ENCODE measurements at regions not wholly inside any gene's neighbourhood (a gene's known extent, or its start where the extent isn't known, plus 50 kb on each side); places are given as distances from the start of the nearest gene placed in this dataset.
A peak's percentile ranks its signal among the peaks of the same experiment; 100 is the strongest.

DNA sequence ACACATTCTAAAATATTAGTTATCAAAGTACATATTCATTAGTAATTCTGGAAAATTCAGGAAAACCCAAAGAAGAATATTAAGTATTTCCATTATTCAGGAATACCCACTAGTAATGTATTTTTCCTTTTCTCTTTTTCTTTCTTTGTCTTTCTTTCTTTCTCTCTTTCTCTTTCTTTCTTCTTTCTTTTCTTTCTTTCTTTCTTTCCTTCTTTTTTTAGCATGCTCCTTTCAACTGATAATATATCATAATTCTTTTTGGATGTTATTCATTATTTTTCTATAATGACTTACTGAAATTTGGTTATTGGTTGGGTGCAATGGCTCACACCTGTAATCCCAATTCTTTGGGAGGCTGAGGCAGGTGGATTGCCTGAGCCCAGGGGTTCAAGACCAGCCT, 175.6 kb upstream of the RAB4A start:
- intact Hi-C loops (cut with DNase I) = no loop called here
- TF ChIP-seq POLR2AphosphoS5 (IDR thresholded peaks at IDR 0.05) = no peak
- TF ChIP-seq, protein P1, sequence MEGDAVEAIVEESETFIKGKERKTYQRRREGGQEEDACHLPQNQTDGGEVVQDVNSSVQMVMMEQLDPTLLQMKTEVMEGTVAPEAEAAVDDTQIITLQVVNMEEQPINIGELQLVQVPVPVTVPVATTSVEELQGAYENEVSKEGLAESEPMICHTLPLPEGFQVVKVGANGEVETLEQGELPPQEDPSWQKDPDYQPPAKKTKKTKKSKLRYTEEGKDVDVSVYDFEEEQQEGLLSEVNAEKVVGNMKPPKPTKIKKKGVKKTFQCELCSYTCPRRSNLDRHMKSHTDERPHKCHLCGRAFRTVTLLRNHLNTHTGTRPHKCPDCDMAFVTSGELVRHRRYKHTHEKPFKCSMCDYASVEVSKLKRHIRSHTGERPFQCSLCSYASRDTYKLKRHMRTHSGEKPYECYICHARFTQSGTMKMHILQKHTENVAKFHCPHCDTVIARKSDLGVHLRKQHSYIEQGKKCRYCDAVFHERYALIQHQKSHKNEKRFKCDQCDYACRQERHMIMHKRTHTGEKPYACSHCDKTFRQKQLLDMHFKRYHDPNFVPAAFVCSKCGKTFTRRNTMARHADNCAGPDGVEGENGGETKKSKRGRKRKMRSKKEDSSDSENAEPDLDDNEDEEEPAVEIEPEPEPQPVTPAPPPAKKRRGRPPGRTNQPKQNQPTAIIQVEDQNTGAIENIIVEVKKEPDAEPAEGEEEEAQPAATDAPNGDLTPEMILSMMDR (IDR thresholded peaks at IDR 0.05) = no peak
- no peak for TF ChIP-seq POLR2A (IDR thresholded peaks at IDR 0.05)
- Histone ChIP-seq H3K4me3 (no peak overlapping the region), H3K27me3 (replicated peaks; ENCODE audit: insufficient read depth) (no peaks in the 10 kb centered on the region), H3K9me3 (no peaks in the 10 kb centered on the region), H3K27ac (peak overlapping the region in 1 of 2 donors; percentile 13), H3K36me3 (no peaks in the 10 kb centered on the region), H3K4me1 (replicated peaks) (peaks cover 18% of the 10 kb centered on the region)
- no peak for DNase-seq (ENCODE audit: low spot score)

DNA sequence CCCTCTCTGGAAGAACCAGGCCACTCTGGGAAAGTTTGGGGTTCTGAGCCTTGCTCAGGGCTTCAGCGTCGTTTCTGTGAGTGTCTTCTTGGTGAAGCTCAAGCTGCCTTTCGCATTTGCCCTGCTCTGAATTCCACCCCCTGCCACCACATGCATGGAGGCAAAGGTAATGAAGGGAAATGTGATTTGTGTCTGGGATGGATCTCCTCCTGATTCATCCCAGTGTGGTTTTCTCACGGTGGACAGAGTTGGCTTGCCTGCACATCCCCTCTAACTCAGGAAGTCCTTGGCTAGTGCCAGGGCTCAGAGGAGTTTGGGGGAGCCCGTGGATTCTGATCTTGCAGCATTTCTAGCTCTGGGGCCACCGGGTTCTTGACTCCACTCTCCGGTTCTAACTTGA, 173.6 kb upstream of the RAB4A start:
- Histone ChIP-seq H3K36me3 (no peaks in the 10 kb centered on the region), H3K27me3 (replicated peaks; ENCODE audit: insufficient read depth) (no peaks in the 10 kb centered on the region), H3K9me3 (no peaks in the 10 kb centered on the region), H3K4me3 (no peak overlapping the region), H3K27ac (no peak overlapping the region), H3K4me1 (replicated peaks) (peaks cover 13% of the 10 kb centered on the region)
- 91% methylated on average over 7 of the region's 7 CpGs for WGBS
- DNase-seq (ENCODE audit: low spot score) = no peak
- intact Hi-C loops (cut with DNase I) = no loop called here
- no peak for TF ChIP-seq POLR2A (IDR thresholded peaks at IDR 0.05)
- TF ChIP-seq POLR2AphosphoS5 (IDR thresholded peaks at IDR 0.05) = no peak
- TF ChIP-seq, protein P1 (IDR thresholded peaks at IDR 0.05) = no peak

DNA sequence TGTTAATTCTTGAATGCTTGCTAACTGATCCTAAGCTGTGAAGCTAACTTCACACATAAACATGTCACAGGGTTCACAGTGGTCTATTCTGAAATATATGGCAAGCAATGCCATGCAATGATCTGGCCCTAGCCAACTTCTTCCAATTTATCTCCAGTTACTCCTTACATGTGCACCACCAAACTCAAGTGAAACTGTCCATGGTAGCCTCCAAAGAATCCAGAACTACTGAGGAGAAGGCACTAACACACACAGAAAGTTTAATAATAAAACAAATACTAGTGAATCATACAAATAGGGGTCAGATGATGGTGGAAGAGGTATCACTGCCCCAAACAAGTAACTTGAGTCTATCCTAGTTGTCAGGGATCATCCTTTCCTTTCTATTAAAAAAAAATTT, 172.6 kb upstream of the RAB4A start:
- Histone ChIP-seq H3K4me3 (no peak overlapping the region), H3K9me3 (no peaks in the 10 kb centered on the region), H3K27me3 (replicated peaks; ENCODE audit: insufficient read depth) (no peaks in the 10 kb centered on the region), H3K4me1 (replicated peaks) (peaks cover 6% of the 10 kb centered on the region), H3K36me3 (no peaks in the 10 kb centered on the region), H3K27ac (no peak overlapping the region)
- intact Hi-C loops (cut with DNase I) = no loop called here
- no peak for DNase-seq (ENCODE audit: low spot score)
- TF ChIP-seq POLR2AphosphoS5 (IDR thresholded peaks at IDR 0.05) = no peak
- no peak for TF ChIP-seq POLR2A (IDR thresholded peaks at IDR 0.05)
- TF ChIP-seq, protein P1 (IDR thresholded peaks at IDR 0.05) = no peak

DNA sequence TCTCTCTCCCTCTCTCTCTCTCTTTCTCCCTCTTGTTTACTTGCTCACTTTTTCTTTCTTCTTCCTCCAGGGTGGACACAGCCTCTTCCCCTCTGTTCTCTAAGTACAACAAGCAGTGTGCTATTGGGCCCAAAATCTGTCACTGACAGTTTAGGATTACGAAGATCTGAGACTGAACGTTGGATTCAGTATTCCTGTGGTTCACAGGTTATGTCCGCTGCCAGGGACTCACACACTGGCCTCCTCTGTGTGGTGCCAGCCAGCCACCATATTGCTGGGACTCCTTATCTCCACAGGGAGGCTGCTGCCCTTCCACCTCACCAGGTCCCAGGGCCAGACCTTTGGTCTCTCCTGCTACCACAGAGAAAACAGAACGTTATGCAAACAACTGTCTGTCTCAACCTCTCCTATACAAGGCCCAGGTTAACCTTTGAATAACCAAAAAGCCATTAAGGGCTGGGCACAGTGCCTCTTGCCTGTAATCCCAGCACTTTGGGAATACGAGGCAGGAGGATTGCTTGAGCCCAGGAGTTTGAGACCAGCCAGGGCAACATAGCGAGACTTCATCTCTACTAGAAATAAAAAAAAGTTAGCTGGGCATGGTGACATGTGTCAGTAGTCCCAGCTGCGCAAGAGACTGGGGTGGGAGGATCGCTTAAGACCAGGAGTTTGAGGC, 171.9 kb upstream of the RAB4A start:
- Histone ChIP-seq H3K4me3 (no peak overlapping the region), H3K9me3 (no peaks in the 10 kb centered on the region), H3K27ac (no peak overlapping the region), H3K27me3 (replicated peaks; ENCODE audit: insufficient read depth) (no peaks in the 10 kb centered on the region), H3K36me3 (no peaks in the 10 kb centered on the region), H3K4me1 (replicated peaks) (peaks cover 1% of the 10 kb centered on the region)
- 74% methylated on average over 8 of the region's 8 CpGs for WGBS
- TF ChIP-seq POLR2AphosphoS5 (IDR thresholded peaks at IDR 0.05) (no peak), POLR2A (IDR thresholded peaks at IDR 0.05) (no peak)
- TF ChIP-seq, protein P1 (IDR thresholded peaks at IDR 0.05) = no peak
- intact Hi-C loops (cut with DNase I) = no loop called here
- DNase-seq (ENCODE audit: low spot score) = no peak

Measured in prostate gland (tissue), 2 donors.